NCI-H1694 treated with DMSO at 0.1 percent for 48 hours (cell line): ENCODE measurements at regions not wholly inside any gene's neighbourhood (a gene's known extent, or its start where the extent isn't known, plus 50 kb on each side); places are given as distances from the start of the nearest gene placed in this dataset.
"Not testable (repeated sequence)": the region's sequence is repeated elsewhere in the genome, so short reads cannot be mapped to it uniquely, and the experiment has no call there.

ENCODE experiments used
- DNase-seq: peaks from one replicate; lab custom pipeline; 2025; lab: John Stamatoyannopoulos, UW

GRCh38 chr6:86255973-86256372, 613.3 kb upstream of the SYNCRIP start:
- DNase-seq: no peak

- DNase-seq: no peak
These were observed 608.4 kb upstream of the SYNCRIP start for GRCh38 chr6:86251106-86251505.

- DNase-seq: no peak
These were observed 575.2 kb upstream of the SYNCRIP start for GRCh38 chr6:86217906-86218305.

- DNase-seq: no peak
These were observed 572.6 kb upstream of the SYNCRIP start for GRCh38 chr6:86215323-86215722.

GRCh38 chr6:86205980-86206379, 563.3 kb upstream of the SYNCRIP start:
- no peak for DNase-seq

- DNase-seq: no peak
These were observed 560.4 kb upstream of the SYNCRIP start for GRCh38 chr6:86203044-86203443.

- DNase-seq: no peak
These were observed 551.1 kb upstream of the SYNCRIP start for GRCh38 chr6:86193821-86194220.

GRCh38 chr6:86192123-86192522, 549.4 kb upstream of the SYNCRIP start:
- DNase-seq: no peak

- not testable (repeated sequence) for DNase-seq
These were observed 532.5 kb upstream of the SYNCRIP start for GRCh38 chr6:86175149-86175548.

- no peak for DNase-seq
These were observed 512.2 kb upstream of the SYNCRIP start for GRCh38 chr6:86154852-86155251.

GRCh38 chr6:86153521-86153920, 510.8 kb upstream of the SYNCRIP start:
- no peak for DNase-seq

GRCh38 chr6:86152546-86152945, 509.9 kb upstream of the SYNCRIP start:
- DNase-seq: no peak

GRCh38 chr6:86148586-86148985, 505.9 kb upstream of the SYNCRIP start:
- DNase-seq: no peak

GRCh38 chr6:86147859-86148258, 505.2 kb upstream of the SYNCRIP start:
- no peak for DNase-seq

GRCh38 chr6:86147311-86147710, 504.6 kb upstream of the SYNCRIP start:
- DNase-seq: no peak

- not testable (repeated sequence) for DNase-seq
These were observed 504.1 kb upstream of the SYNCRIP start for GRCh38 chr6:86146751-86147150.

GRCh38 chr6:86142326-86142725, 499.6 kb upstream of the SYNCRIP start:
- DNase-seq: no peak

- no peak for DNase-seq
These were observed 485.6 kb upstream of the SYNCRIP start for GRCh38 chr6:86128130-86128814.

- DNase-seq: no peak
These were observed 479.4 kb upstream of the SYNCRIP start for GRCh38 chr6:86122086-86122485.

GRCh38 chr6:86118271-86118670, 475.6 kb upstream of the SYNCRIP start:
- DNase-seq: peak; percentile 31

GRCh38 chr6:86107985-86108384, 465.3 kb upstream of the SYNCRIP start:
- DNase-seq: peak; percentile 7

GRCh38 chr6:86087954-86088353, 445.3 kb upstream of the SYNCRIP start:
- no peak for DNase-seq

- DNase-seq: no peak
These were observed 437.3 kb upstream of the SYNCRIP start for GRCh38 chr6:86079938-86080337.

GRCh38 chr6:86070151-86070550, 427.5 kb upstream of the SYNCRIP start:
- no peak for DNase-seq
